DMS153 treated with DMSO at 0.1 percent for 48 hours (cell line): ENCODE measurements at regions not wholly inside any gene's neighbourhood (a gene's known extent, or its start where the extent isn't known, plus 50 kb on each side); places are given as distances from the start of the nearest gene placed in this dataset.

Source experiments
- DNase-seq: peaks from one replicate; lab custom pipeline; 2025; ENCODE audit not compliant: unreplicated experiment; lab: John Stamatoyannopoulos, UW

DNA sequence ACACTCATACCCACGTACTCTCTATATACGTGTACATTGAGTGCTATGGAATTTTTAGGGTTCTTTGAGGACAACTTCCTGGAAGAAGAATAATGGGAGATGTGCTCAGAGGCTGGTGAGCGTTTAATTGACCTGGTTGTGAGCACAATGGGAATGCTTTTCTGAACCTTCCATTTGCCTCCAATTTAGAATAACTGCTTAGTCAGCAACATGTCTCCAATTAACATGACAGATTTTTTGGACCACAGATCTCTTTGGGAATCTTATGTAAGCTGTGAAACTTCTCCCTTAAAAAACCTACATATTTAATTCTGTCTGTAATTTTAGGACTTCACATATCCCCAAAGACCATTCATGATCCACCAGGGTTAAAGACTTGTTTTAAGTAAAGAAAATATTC is 166.7 kb upstream of the TNP1 start:
- no peak for DNase-seq

- DNase-seq, result no peak
Observed at GRCh38 chr2:217026161-217026560, 166.3 kb upstream of the TNP1 start.

DNA sequence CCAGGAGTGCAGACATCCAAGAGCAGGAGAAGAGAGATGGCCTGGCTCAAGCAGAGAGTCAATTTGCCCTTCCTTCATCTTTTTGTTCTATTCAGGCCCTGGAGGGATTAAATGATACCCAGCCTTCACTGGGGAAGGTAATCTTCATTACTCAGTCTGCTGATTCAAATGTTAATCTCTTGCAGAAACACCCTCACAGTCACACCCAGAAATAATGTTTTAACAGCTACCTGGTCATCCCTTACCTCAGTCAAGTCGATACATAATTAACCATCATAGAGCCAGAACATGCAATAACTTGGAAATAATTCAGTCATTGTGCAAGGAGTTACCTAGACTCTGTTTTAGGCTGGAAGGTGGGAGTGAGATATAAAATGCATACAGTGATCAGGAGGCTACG is 163.7 kb upstream of the TNP1 start:
- DNase-seq, result no peak

DNA sequence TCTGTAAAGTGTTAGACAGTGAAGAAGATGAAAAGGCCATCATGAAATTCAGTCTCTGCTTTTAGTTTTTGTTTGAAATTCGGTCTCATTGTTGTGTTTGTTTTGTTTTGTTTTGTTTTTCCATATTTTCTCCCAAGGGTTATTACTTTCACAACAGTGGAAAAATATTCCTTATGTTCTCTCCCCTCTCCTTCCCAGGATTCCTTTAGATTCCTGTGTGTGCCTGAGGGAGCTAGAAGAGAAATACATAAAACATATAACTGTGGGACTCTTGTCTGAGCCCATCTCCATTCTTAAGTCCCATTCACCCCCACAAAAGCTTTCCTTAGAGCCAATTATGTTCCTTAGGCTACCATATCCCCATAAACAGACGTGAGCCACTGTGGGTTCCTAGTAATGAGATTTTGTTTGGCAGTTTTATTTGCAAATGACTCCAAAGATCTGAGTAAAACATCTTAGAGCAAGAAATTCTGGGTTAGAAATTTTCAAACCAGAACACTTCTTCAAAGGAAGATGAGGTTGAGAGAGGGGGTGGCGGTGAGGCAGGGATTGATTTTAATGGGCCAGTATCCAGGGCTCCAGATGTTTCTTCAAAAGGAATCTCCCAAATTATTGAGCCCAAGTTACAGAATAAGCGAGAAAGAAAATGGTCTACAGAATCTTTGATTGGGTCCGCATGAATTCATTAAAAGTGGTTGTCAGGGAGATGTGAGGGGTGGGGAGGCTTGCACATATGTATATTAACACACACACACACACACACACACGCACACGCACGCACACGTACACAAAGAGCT is 157.8 kb upstream of the TNP1 start:
- no peak for DNase-seq

GRCh38 chr2:217016796-217017419 is 157.0 kb upstream of the TNP1 start:
- DNase-seq, result no peak

- DNase-seq, result no peak
Observed at GRCh38 chr2:217014328-217015105, 154.7 kb upstream of the TNP1 start.

GRCh38 chr2:217013926-217014325 is 154.1 kb upstream of the TNP1 start:
- no peak for DNase-seq

DNA sequence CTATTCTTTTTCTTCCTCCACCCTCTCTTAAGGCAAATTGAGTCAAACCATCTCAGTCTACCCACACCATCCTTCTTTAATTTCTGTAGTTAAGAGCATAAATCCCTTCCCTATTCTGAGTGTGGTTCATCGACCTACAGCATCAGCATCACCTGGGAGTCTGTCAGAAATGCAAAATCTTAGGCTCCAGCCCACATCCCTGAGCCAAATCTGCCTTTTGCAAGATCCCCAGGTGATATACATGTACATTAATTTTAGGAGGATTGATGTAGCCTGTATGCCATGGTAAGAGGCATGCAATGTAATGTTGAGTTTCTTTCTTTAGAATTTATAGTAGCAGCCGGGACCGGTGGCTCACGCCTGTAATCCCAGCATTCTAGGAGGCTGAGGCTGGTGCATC is 151.7 kb upstream of the TNP1 start:
- DNase-seq, result no peak

DNA sequence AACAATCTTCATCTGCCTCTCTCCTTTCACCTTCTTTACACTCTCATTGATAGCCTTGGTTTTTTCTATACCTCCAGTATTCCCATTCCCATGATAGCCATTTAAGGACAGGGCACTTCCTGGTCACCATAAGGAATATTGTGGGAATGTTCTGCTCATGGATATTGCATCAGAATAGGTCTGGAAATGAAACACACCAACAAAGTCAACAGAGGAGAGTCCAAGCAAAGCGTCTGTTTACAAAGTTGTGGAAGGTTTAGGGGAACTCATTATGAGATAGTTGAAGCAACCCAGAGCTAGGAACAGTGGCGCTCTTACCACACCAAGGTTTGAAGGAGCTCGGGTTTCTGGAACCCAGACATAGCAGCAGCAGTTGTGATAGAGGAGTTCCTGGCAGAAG is 150.3 kb upstream of the TNP1 start:
- no peak for DNase-seq

- no peak for DNase-seq
Observed at GRCh38 chr2:217008794-217009193, 148.9 kb upstream of the TNP1 start.

- no peak for DNase-seq
Observed at GRCh38 chr2:217006217-217006616, 146.4 kb upstream of the TNP1 start.

DNA sequence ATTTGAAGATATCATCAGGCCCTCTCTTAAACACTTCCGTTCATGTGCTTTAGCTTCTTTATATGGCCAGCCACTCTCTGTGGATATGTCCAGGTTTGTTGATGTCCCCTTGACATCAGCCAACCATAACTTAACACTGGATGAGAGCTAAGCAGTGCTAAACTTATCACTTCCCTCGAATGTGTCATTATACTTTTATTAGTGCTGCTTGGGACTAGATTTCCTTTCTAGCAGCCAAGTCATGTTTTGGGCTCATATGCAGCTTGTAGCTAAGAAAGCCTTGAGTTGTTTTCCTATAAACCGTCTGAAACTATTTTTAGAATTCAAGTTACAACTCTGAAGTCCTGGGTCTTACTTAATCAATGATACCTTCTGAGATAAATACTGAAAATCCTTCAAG is 144.8 kb upstream of the TNP1 start:
- DNase-seq, result no peak

GRCh38 chr2:217001740-217002139 is 141.9 kb upstream of the TNP1 start:
- DNase-seq, result no peak

- no peak for DNase-seq
Observed at GRCh38 chr2:217000406-217000805, 140.5 kb upstream of the TNP1 start.

DNA sequence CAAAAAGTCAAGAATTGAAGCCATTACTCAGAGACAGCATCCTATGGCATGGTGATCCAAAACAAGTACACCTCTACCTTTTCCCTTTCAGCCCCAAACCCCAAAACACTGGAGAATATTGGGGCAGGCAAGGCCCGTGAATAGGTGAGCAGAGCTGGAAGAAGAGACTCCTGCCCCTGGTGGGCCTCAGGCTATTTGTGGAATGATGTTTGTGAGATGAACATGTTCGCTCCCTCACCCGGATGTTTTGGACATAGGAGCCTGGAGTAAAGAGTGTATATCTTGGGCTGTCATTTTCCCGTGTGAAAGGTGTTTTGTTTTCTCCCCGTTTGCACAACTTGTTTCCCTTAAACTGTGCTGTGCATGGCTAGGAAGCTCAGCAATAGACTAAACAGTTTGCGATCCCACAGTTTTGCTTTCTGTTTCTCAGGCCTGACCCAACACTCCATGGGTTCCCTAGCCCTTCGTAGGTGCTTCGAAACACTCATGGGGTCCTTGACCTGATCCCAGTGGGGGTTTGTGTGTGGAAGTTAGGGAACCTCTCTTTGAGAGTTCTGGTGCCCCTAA is 136.5 kb upstream of the TNP1 start:
- no peak for DNase-seq

DNA sequence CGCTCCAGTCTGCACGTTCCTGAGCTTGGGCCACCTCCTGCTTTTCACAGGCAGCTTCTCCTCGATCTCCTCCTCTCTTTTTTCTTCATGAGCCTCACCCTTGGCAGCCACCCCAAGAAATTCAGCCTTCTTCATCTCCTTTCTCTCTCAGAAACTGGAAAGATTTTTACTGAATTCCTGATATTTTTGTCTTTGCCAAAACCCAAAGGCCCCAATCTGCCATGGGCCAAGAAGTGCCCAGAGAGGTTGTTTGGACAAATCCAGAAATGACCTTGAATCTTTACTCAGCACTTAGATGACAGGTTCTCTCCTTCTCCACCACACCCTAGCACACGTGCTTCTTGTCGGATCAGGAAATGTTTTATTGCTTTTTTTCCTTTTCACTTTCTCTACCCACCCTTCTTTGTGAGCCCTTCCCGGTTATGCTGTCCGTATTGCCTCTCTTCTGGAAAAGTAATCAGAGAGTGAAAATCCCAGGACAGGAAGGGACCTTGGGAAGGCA is 134.5 kb upstream of the TNP1 start:
- DNase-seq, result no peak

DNA sequence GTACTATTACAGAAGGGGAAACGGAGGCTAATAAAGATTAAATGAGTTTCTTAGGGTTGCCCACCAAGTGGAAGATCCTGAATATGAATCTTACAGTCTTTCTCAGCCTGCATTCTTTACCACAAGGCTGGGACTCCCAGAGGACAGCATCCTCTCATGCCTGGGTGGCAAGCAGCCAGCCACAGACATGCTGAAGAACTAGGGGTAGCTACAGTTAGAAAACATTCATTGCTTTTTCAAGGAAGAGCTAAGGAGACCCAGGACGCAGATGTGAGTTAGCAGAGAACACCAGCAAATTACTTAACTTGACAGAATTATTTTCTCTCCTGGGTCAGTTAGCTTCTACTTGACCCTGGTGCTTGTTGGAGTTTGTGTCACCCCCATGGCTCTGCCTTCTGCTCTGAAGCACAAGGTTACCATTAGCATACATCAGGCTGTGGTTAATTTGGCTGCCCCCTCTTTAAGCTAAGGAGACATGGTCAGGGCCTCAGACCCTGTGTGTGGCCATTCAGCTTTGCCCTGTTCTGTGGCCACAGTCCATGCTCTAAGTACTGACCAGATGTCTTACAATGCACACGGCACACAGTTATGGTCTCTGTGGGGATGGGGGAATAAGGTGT is 132.3 kb upstream of the TNP1 start:
- DNase-seq, result no peak

- no peak for DNase-seq
Observed at GRCh38 chr2:216991563-216991962, 131.7 kb upstream of the TNP1 start.

GRCh38 chr2:216989340-216990129 is 129.7 kb upstream of the TNP1 start:
- no peak for DNase-seq

DNA sequence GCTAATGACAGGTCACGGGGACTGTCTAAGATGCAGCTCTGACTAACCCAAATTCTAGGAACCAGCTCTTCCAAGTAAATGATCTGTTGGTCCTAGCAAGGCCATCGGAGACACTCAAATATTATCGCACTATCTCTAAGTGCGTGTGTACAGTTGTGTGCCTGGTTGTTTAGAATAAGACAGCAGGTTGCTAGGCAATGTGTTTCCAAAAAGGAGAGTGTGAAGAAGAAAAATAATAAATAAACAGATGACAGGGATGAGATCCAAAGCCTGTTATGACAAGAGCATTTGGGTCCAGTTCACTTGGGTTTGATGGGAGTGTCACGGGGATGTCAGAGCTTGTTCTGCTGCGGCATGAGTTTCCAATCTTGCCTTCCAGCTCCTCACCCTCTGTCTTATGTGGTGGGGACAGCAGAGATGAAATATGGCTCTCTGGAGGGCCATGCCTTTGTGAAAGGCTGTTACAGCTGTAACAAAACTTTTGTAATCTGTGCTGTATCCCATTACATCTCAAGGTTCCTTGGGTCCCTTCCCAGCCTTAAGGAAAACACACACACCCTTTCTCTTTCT is 127.5 kb upstream of the TNP1 start:
- no peak for DNase-seq
